GM18909 (cell line): ENCODE measurements at regions not wholly inside any gene's neighbourhood (a gene's known extent, or its start where the extent isn't known, plus 50 kb on each side); places are given as distances from the start of the nearest gene placed in this dataset.
"Not testable (repeated sequence)": the region's sequence is repeated elsewhere in the genome, so short reads cannot be mapped to it uniquely, and the experiment has no call there.

Experiments used
- ATAC-seq: cut with Tn5 transposase; IDR thresholded peaks from one replicate; pipeline ENCODE4 v1.9.1; 2021; ENCODE audit warnings: mild to moderate bottlenecking; ENCODE audit not compliant: unreplicated experiment, poor library complexity

DNA sequence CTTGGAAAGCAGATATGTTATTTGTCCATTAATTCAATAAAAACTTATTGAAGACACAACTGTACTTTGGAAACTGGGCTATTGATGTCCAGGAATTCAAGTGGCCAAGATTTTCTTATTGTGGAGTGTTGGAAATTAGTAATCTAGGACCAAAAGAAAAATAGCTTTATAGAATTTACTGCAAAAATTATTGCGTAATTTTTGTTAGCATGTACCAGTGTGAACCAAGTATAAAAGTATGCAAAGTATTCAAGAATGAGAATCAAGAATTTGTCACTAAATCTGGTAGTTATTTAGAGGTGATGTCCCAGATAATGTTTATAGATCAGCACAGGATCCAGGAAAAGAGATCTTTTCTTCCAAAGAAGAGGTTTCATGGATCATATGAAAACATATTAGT, 468.9 kb upstream of the CTSO start:
- ATAC-seq, result no peak

- ATAC-seq, result no peak
Measured at GRCh38 chr4:156420623-156421022, 467.0 kb upstream of the CTSO start.

GRCh38 chr4:156419080-156419685, 465.5 kb upstream of the CTSO start:
- no peak for ATAC-seq

GRCh38 chr4:156414406-156414805, 460.7 kb upstream of the CTSO start:
- no peak for ATAC-seq

- ATAC-seq, result no peak
Measured at GRCh38 chr4:156413239-156414135, 459.8 kb upstream of the CTSO start.

- no peak for ATAC-seq
Measured at GRCh38 chr4:156411531-156411930, 457.9 kb upstream of the CTSO start.

DNA sequence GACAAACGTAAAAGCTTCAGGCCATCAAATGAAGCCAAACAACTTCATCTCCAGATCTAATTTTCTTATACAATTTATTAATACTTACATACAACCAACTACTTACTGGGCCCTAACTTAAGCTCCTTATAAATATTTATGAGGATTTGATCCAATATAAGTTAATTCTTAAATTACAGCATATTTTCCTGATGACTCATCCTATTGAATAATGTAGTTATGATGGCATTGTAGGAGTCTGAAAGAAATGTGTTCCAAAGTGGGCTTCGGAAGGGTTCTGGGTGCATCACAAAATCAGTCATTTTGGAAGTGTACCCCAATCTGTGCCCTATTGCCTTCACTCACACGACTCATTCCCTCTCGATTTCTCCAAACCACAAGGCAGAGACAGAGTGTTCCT, 455.1 kb upstream of the CTSO start:
- ATAC-seq, result no peak

GRCh38 chr4:156401371-156401770, 447.7 kb upstream of the CTSO start:
- no peak for ATAC-seq

DNA sequence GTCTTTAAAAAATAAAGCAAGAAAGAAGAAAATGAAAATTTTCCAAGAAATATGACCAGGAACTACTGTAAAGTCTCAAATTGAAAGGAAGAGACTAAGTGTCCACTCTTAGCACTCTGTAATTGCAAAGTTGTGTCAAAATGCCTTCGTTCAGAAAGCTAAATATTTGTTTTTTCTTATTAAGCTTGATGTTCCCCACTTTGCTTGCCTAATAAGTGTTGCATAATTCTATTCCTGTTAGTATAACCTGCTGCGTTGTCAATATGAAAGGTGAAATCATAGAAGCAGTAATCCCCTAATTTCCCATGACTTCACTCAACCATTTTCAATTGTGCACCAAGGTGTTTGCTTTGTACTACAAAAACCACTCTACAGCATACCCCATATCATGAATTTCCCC, 442.9 kb upstream of the CTSO start:
- no peak for ATAC-seq

GRCh38 chr4:156391325-156391653, 437.6 kb upstream of the CTSO start:
- no peak for ATAC-seq

- no peak for ATAC-seq
Measured at GRCh38 chr4:156390599-156391324, 437.1 kb upstream of the CTSO start.

DNA sequence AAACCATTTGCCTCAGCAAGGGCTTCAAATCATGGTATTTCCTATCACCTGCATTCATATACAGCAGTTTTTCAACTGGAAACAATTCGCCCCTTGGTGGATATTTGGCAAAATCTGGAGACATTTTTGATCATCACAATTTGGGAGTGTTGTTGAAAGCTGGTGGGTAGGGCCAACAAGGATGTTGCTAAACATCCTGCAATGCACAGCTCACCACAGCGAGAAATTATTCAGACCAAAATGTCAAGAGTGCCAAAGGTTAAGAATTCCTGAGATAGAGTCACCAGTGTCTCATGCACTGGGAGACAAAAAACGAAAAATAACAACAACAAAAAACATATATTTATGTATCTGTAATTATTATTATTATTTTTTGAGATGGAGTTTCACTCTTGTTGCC, 435.2 kb upstream of the CTSO start:
- no peak for ATAC-seq

DNA sequence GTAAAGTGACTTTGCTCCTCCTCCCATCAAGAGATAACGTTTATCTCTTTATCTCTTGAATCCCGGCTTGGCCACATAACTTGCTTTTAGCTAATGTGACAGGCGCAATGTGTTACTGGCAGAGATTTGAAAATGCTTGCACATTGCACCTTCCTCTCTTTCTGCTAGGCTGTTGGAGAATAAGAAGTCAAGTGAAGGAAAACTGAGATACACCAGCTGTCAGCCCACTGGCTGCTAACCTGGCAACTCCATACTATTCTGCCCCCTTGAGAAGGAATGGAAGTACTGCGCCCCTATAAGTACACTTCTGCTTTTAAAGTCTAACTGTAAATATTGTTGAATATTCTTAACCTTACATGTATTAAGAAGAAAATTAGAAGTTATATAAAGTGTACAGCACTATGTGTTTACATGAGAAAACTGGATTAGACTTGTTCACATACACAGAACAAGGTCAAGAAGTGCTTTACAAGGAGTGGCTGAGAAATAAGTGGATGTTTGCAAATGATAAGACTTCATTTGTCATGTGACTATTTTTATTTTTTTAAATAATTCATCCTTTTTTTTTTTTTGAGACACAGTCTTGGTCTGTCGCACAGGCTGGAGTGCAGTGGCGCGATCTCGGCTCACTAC, 424.5 kb upstream of the CTSO start:
- peak; percentile 84 for ATAC-seq

DNA sequence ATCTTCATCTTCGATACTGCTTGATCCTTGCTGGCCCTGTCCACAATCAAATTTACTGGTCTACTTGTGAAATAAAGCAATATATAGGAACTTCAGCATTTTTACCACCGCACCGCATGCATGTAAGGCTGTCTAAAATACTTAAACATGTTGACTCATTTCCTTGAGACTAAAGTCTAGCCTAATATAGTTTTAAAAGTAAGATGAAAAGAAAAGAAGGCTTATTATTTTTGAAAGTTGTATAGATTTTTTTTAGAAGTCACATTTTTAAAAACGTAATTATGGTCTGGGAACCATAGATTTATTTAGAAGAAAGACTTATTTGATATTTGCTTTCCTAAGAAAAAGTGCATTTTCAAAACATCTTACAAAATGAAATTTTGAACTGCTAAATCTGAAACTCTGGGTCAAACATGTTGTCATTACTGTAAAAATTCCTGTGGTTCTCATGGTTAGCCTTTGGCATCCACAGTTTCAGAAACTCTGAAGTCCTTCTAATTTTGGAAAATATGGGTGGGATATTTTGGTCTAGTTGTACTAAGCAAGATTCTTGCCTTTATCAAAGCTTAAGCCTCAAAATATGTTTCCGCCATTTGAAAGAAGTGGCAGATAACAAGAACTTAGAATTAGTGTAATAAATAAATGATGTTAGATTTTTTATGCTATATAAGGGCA, 423.5 kb upstream of the CTSO start:
- no peak for ATAC-seq

- ATAC-seq, result no peak
Measured at GRCh38 chr4:156374894-156375293, 421.2 kb upstream of the CTSO start.

DNA sequence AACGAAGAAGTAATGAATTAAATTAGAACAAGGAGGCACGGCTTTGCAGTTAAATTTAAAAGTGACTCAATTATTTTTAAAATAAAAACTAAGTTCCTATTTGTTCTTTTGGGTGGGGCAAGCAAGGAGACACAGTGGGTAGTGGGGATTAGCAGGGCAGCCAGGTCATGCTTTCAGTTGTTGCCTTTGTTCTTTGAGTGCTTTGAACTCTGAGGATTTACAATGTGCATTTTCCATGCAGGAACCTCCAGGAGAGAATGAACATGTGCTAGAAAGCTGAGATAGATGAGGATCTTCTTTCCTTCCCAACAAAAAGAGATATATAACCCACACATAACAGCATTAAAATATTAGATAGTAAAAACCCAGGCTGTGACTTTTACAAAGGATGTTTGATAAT, 420.4 kb upstream of the CTSO start:
- no peak for ATAC-seq

DNA sequence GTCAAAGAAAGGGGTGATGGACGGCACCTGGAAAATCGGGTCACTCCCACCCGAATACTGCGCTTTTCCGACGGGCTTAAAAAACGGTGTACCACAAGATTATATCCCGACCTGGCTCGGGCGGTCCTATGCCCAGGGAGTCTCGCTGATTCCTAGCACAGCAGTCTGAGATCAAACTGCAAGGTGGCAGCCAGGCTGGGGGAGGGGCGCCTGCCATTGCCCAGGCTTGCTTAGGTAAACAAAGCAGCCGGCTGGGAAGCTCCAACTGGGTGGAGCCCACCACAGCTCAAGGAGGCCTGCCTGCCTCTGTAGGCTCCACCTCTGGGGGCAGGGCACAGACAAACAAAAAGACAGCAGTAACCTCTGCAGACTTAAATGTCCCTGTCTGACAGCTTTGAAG, 413.8 kb upstream of the CTSO start:
- ATAC-seq, result not testable (repeated sequence)

DNA sequence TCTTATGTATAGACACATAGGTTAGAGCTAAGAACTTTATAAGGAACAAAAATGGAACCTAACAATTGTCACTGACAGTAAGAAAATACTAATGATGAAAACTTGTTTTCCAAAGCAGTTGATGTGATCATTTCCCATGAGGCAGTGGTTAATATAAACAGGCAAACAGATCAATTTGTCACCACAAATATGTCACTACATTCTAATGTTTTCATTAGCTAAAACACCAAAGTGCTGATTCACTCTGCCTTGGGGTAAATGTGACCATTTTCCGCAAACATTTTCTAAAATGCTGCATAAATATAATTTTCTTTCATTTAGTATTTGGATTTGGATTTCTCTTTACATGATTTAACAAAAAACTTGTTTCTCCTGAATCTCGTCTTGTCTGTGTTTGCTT, 408.9 kb upstream of the CTSO start:
- ATAC-seq, result no peak

- no peak for ATAC-seq
Measured at GRCh38 chr4:156347412-156348075, 393.9 kb upstream of the CTSO start.

GRCh38 chr4:156346959-156347385, 393.3 kb upstream of the CTSO start:
- ATAC-seq, result no peak
